COLO829 (cell line): ENCODE measurements at regions not wholly inside any gene's neighbourhood (a gene's known extent, or its start where the extent isn't known, plus 50 kb on each side); places are given as distances from the start of the nearest gene placed in this dataset.

Source experiments
- DNase-seq: peaks from one replicate; pipeline ENCODE4 v3.0.0; 2012; ENCODE audit warnings: low spot score

- no peak for DNase-seq
Measured at GRCh38 chr6:119602215-119603178, 252.9 kb upstream of the MAN1A1 start.

- DNase-seq, result no peak
Measured at GRCh38 chr6:119598883-119599282, 249.3 kb upstream of the MAN1A1 start.

- no peak for DNase-seq
Measured at GRCh38 chr6:119594907-119595306, 245.3 kb upstream of the MAN1A1 start.

GRCh38 chr6:119591235-119591634 is 241.7 kb upstream of the MAN1A1 start:
- DNase-seq, result no peak

- no peak for DNase-seq
Measured at GRCh38 chr6:119590066-119590465, 240.5 kb upstream of the MAN1A1 start.

DNA sequence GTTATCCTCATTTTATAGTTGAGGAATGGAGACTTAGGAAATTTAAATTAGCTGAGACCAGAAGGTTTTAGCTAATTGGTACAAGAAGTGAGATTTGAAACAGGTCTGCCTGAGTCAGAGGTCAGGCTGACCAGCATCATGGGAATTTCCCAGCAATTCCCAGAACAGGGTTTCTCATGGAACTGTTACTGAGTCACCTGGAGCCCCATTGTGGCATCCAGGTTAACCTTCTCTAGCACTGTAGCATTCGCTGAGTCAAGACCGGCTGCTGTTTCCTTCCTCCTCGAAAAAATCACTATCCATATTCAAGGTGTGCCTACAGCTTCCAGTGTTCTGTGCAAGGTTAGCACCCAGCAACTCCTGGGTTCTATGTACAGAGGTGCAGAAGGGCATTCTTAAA is 238.0 kb upstream of the MAN1A1 start:
- DNase-seq, result no peak

DNA sequence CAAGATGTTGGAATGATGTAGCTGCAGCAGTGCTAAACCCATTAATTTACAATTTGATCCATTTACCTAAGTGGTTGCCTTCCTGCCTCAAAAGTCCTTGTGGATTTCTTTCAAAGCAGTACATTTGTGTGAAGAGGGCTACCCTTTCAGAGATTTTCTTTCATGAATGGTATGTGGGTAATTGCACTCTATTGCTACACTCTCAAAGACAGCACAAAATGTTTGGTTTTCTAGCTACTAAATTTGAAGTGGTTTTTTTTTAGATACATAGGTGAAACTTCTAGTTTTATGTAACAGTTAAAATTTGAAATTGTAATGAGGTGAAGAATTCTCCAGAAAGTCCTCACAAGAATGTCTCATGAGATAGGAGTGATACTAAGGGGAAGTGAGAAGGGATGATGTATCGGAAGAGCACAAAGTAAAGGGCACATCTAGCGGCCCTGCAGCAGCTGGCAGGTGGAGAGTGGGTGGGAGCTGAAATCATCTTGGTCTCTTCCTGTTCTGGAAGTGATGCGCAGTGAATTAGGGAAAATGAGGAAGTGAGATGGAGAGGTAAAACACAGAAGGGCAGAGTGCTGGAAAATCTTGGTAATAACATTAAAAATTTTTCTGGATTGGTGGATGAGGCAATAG is 236.8 kb upstream of the MAN1A1 start:
- DNase-seq, result no peak

DNA sequence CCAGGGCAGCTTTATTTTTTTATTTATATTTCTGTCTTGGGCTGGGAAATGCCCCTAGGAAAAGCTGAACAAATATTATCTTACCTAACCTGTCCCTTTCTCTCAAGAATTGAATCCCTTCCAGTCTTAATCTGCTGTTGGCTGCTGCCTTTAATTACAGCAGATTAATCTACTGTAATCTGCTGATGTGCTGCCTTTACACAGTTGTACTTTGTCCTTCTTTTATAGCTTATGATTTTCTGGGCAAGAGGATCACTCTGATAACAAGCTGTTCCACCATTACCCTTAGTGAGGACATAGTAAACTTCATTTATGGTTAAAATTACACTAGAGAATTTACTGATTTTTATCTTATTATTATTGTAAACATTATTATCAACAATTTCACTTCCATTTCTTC is 234.5 kb upstream of the MAN1A1 start:
- DNase-seq, result no peak

DNA sequence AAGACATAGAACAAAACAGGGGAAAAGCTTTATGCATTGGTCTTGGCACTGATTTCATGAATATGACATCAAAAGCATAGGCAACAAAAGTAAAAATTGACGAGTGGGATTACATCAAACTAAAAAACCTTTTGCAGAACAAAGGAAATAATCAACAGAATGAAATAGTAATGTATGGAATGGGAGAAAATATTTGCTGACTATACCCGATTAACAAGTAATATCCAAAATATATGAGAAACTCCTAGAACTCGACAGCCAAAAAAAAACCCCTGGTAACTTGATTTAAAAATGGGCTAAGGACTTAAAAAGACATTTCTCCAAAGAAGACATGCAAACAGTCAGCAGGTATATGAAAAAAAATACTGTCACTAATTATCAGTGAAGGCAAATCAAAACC is 231.7 kb upstream of the MAN1A1 start:
- no peak for DNase-seq

DNA sequence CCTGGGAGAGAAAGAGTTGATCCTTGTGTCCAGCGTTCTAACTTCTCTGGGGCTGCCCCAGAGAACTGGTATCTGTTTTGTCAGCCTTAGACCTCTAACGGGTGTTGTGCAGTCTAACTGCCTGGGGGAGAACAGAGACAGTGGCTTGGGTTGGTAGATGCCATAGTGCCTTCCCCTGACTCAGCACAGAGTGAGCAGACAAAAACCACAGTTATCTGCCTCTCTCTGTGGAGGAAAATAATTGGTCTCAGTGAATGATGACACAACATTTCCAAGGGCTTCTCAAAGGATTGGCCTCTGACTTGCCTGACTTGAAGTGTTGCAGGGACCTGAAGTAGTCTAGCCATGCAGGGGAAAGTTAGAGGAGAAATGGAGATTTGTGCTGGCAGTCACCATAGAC is 226.2 kb upstream of the MAN1A1 start:
- DNase-seq, result peak; percentile 7

DNA sequence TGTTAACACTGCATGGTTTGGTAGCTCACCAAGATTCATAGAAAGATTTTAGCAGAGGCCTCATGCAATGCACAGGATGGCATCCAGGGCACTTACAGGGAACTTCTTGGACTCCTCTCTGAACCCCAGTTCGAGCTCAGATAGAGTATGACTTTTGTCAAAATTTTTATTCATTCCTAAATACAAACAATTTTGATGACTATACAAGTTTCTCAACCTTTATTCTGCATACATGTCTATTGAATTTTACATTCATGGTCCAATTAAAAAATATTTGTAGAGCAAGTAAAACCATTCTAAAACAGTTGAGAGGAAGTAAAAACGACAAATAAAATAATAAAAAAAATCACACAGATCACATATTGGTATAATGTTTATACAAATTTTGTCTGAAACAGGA is 219.0 kb upstream of the MAN1A1 start:
- DNase-seq, result no peak

- DNase-seq, result no peak
Measured at GRCh38 chr6:119566546-119567260, 217.1 kb upstream of the MAN1A1 start.

- DNase-seq, result no peak
Measured at GRCh38 chr6:119565893-119566292, 216.3 kb upstream of the MAN1A1 start.

GRCh38 chr6:119562168-119562567 is 212.6 kb upstream of the MAN1A1 start:
- no peak for DNase-seq

- no peak for DNase-seq
Measured at GRCh38 chr6:119559586-119559985, 210.0 kb upstream of the MAN1A1 start.

DNA sequence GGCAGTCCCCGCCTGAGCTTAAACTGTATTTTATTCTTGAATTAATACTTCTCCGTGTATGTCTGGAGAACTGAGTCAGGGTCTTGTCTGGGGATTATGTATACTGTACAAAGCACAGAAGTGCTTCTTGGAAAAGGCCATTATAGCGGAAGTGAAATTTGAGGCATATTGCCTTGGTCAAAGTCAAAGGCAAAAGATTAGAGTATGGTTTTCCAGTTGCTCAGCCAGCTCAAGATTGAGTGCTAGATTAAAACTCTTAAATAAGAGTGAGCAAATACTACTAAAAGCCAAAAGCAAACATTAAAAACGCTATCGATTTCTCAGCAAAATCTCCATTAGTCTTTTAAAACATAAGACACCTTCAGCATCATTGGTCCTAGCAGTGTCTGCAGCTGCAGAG is 207.7 kb upstream of the MAN1A1 start:
- no peak for DNase-seq

DNA sequence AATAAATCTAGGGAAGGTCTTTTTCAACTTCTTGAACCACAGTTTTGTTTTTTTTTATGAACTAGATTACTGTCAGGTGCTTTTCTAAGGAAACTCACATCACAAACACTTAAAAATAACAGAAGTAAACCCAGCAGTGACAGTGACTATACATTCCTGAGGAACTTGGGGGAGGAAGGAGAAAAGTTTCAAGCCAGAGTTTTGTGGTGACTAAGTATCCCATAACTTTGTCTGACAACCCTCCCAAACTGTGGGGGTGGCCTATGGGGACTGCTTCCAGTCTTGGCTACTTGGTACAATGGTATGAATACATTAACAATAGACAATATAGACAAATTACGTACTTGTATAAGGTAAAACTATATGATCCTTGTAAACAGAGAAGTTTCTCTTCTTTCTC is 202.5 kb upstream of the MAN1A1 start:
- DNase-seq, result no peak

DNA sequence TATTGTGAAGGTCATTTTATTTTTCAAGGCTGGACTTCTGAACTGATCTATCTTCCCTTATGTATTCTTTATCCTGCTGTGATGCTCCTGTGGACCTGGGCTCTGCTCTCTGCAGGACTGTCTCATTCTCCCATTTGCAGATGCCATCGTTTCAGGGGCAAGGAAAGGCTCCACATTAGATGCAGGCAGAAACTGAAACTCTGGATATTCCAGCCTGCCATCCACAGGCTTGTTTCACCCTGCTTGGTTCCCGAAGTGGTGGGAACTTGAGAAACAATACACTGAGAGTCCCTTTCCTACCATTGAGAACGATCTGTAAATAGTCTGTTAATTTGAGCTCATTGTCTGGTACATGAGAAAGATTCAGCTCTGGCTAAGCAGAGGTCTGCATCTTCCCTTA is 197.5 kb upstream of the MAN1A1 start:
- no peak for DNase-seq

- DNase-seq, result no peak
Measured at GRCh38 chr6:119545245-119545644, 195.7 kb upstream of the MAN1A1 start.

DNA sequence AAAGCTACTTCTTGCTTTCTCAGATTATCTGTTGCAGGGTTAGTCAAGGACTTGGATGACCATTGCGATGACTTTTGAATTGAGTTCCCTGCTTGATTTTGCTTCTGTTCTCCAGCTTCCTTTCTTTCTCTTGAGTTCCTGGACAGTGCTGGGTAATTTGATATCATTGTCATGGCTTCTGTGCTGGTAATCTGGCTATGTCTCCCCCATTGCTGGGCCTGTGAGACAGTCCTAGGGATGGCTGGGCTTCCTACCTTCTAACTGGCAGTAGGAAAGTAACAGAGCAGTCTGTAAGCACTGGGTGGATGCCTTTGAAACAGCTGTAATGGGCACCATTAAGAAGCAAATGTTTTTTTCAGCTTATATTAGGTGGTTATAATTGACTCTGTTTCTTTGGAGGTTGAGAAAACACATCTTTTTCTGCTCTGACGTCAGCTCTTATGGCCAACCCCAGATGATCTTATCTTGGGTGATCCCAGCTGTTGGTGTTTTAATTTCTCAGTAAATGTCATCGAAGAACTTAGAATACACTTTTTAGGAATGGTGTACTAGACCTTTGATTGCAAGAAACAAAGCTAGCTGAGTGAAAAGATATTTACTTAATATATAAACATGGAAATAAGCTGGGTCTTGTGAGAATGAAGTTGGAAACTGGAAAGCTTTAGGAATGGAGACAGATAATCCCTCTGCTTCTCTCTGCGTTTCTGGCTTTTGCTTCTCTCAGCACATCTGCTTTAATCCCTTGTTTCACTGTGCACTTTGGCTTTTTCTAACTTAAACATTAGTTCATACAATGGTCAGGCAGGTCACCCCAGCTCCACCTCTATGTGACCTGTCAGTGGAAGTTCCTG is 195.0 kb upstream of the MAN1A1 start:
- no peak for DNase-seq

GRCh38 chr6:119543332-119543731 is 193.8 kb upstream of the MAN1A1 start:
- DNase-seq, result no peak

DNA sequence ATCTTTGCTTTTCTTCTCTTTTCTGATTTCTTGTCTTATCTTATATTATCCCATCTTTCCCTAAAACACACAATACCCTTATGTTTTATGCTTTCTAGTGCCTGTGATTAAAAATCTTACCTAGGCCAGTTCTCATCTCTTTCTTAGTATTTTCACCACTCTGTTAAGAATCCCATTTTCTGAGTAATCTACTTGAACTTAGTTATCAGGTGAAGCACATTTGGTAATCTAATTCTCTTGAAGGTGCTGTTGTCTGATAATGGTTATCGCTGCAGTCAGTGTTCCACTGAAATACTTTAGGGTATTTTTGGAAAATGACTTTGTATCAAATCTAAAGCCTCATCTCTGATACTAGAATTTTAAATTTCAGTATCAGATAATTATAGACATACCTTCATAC is 192.5 kb upstream of the MAN1A1 start:
- DNase-seq, result no peak
